ENCODE measurements at regions not wholly inside any gene's neighbourhood (a gene's known extent, or its start where the extent isn't known, plus 50 kb on each side); places are given as distances from the start of the nearest gene placed in this dataset.

- no peak for TF ChIP-seq SIN3A (IDR thresholded peaks at IDR 0.05; ENCODE audit: borderline replicate concordance, insufficient read depth, low read length)
- no peak for TF ChIP-seq REST (IDR thresholded peaks at IDR 0.05; ENCODE audit: insufficient read depth in 1 of 2, low read depth in 2 of 2, low read length in 2 of 2)
- TF ChIP-seq TAF1 (IDR thresholded peaks at IDR 0.05; ENCODE audit: borderline replicate concordance, insufficient read depth, low read length): no peak
- no peak for TF ChIP-seq FOXP2 (optimal IDR thresholded peaks at IDR 0.05; ENCODE audit: borderline replicate concordance, extremely low read depth, extremely low read length, insufficient read depth)
- no peak for TF ChIP-seq POLR2AphosphoS5 (IDR thresholded peaks at IDR 0.05; ENCODE audit: low read depth, low read length)
These were observed 384.3 kb upstream of the NR2F2 start for GRCh38 chr15:95946241-95946640.

- TF ChIP-seq TAF1 (IDR thresholded peaks at IDR 0.05; ENCODE audit: borderline replicate concordance, insufficient read depth, low read length): no peak
- TF ChIP-seq SIN3A (IDR thresholded peaks at IDR 0.05; ENCODE audit: borderline replicate concordance, insufficient read depth, low read length): no peak
- TF ChIP-seq FOXP2 (optimal IDR thresholded peaks at IDR 0.05; ENCODE audit: borderline replicate concordance, extremely low read depth, extremely low read length, insufficient read depth): no peak
- no peak for TF ChIP-seq REST (IDR thresholded peaks at IDR 0.05; ENCODE audit: insufficient read depth in 1 of 2, low read depth in 2 of 2, low read length in 2 of 2)
- no peak for TF ChIP-seq POLR2AphosphoS5 (IDR thresholded peaks at IDR 0.05; ENCODE audit: low read depth, low read length)
These were observed 383.6 kb upstream of the NR2F2 start for GRCh38 chr15:95946926-95947325.

GRCh38 chr15:95948411-95948810 is 382.1 kb upstream of the NR2F2 start:
- TF ChIP-seq POLR2AphosphoS5 (IDR thresholded peaks at IDR 0.05; ENCODE audit: low read depth, low read length) (no peak), REST (IDR thresholded peaks at IDR 0.05; ENCODE audit: insufficient read depth in 1 of 2, low read depth in 2 of 2, low read length in 2 of 2) (no peak), TAF1 (IDR thresholded peaks at IDR 0.05; ENCODE audit: borderline replicate concordance, insufficient read depth, low read length) (no peak), SIN3A (IDR thresholded peaks at IDR 0.05; ENCODE audit: borderline replicate concordance, insufficient read depth, low read length) (no peak), FOXP2 (optimal IDR thresholded peaks at IDR 0.05; ENCODE audit: borderline replicate concordance, extremely low read depth, extremely low read length, insufficient read depth) (no peak)

GRCh38 chr15:95953032-95953431 is 377.5 kb upstream of the NR2F2 start:
- TF ChIP-seq POLR2AphosphoS5 (IDR thresholded peaks at IDR 0.05; ENCODE audit: low read depth, low read length) (no peak), SIN3A (IDR thresholded peaks at IDR 0.05; ENCODE audit: borderline replicate concordance, insufficient read depth, low read length) (no peak), TAF1 (IDR thresholded peaks at IDR 0.05; ENCODE audit: borderline replicate concordance, insufficient read depth, low read length) (no peak), FOXP2 (optimal IDR thresholded peaks at IDR 0.05; ENCODE audit: borderline replicate concordance, extremely low read depth, extremely low read length, insufficient read depth) (no peak), REST (IDR thresholded peaks at IDR 0.05; ENCODE audit: insufficient read depth in 1 of 2, low read depth in 2 of 2, low read length in 2 of 2) (no peak)

GRCh38 chr15:95957861-95958260 is 372.6 kb upstream of the NR2F2 start:
- TF ChIP-seq FOXP2 (optimal IDR thresholded peaks at IDR 0.05; ENCODE audit: borderline replicate concordance, extremely low read depth, extremely low read length, insufficient read depth) (no peak), POLR2AphosphoS5 (IDR thresholded peaks at IDR 0.05; ENCODE audit: low read depth, low read length) (no peak), TAF1 (IDR thresholded peaks at IDR 0.05; ENCODE audit: borderline replicate concordance, insufficient read depth, low read length) (no peak), REST (IDR thresholded peaks at IDR 0.05; ENCODE audit: insufficient read depth in 1 of 2, low read depth in 2 of 2, low read length in 2 of 2) (no peak), SIN3A (IDR thresholded peaks at IDR 0.05; ENCODE audit: borderline replicate concordance, insufficient read depth, low read length) (no peak)

Data from PFSK-1 (cell line).